K562 (cell line): ENCODE measurements at regions not wholly inside any gene's neighbourhood (a gene's known extent, or its start where the extent isn't known, plus 50 kb on each side); places are given as distances from the start of the nearest gene placed in this dataset.

Source experiments
- ATF7 ChIP-seq: fragments of 450-650 bp; IDR thresholded peaks from 2 replicates; pipeline ENCODE4 v1.7.1; 2014; ENCODE audit warnings: mild to moderate bottlenecking, moderate library complexity
- BCOR ChIP-seq: fragments of 450-650 bp; IDR thresholded peaks from 2 replicates; pipeline ENCODE4 v1.6.1; 2016
- CBFA2T3 ChIP-seq: fragments of 450-650 bp; IDR thresholded peaks from 2 replicates; pipeline ENCODE4 v1.6.1; 2017
- CTBP1 ChIP-seq: fragments of 450-650 bp; IDR thresholded peaks from 2 replicates; pipeline ENCODE4 v1.6.1; 2016; ENCODE audit warnings: borderline replicate concordance
- EHMT2 ChIP-seq: fragments of 450-650 bp; IDR thresholded peaks from 2 replicates; pipeline ENCODE4 v1.6.1; 2018; ENCODE audit warnings: antibody characterized with exemption
- FOXM1 ChIP-seq, 2 experiments: fragments of 450-650 bp in 1 of 2; sonication (generic) in 1 of 2; formaldehyde crosslinking in 1 of 2; IDR thresholded peaks; 2 replicates each; pipeline versions ENCODE4 v1.6.1 to v1.9.0; 2017 to 2022; ENCODE audit warnings: low read depth in 2 of 2, mild to moderate bottlenecking in 2 of 2, missing genetic modification reagents in 1 of 2, moderate library complexity in 1 of 2
- GABPA ChIP-seq: fragments of 200-800 bp; sonication (Bioruptor generic); conservative IDR thresholded peaks from 2 replicates; pipeline ENCODE4 v1.6.1; 2016; ENCODE audit warnings: low read depth, missing genetic modification characterization, missing compliant biosample characterization
- KDM1A ChIP-seq, 2 experiments: fragments of 450-650 bp; IDR thresholded peaks; 2 replicates each; pipeline ENCODE4 v1.6.1; 2016; ENCODE audit warnings: mild to moderate bottlenecking in 2 of 2
- MEIS2 ChIP-seq: fragments of 450-650 bp; IDR thresholded peaks from 2 replicates; pipeline ENCODE4 v1.6.1; 2014; ENCODE audit warnings: mild to moderate bottlenecking; ENCODE audit not compliant: partially characterized antibody
- MTA3 ChIP-seq: fragments of 450-650 bp; formaldehyde crosslinking; IDR thresholded peaks from 2 replicates; pipeline ENCODE4 v1.6.1; 2017; ENCODE audit warnings: mild to moderate bottlenecking, borderline replicate concordance
- PPARD ChIP-seq: fragments of 250-450 bp; sonication (Bioruptor Pico); IDR thresholded peaks from 2 replicates; pipeline ENCODE4 v1.8.0; 2022; ENCODE audit warnings: inconsistent platforms, mild to moderate bottlenecking, moderate library complexity
- SIN3B ChIP-seq: fragments of 450-650 bp; IDR thresholded peaks from 2 replicates; pipeline ENCODE4 v1.6.1; 2017; ENCODE audit warnings: low read depth, mild to moderate bottlenecking, moderate library complexity
- SMAD4 ChIP-seq: fragments of 250-450 bp; sonication (Bioruptor Pico); conservative IDR thresholded peaks from 2 replicates; pipeline ENCODE4 v1.8.0; 2021; ENCODE audit warnings: inconsistent platforms, mild to moderate bottlenecking, moderate library complexity
- SMARCC2 ChIP-seq: fragments of 450-650 bp; IDR thresholded peaks from 2 replicates; pipeline ENCODE4 v1.6.1; 2017; ENCODE audit warnings: antibody characterized with exemption, moderate library complexity, mild to moderate bottlenecking, low read depth
- TEAD4 ChIP-seq, 2 experiments: sonication (generic) in 1 of 2; formaldehyde crosslinking in 1 of 2; IDR thresholded peaks; 2 replicates each; pipeline versions ENCODE4 v1.6.1 to v1.8.0; 2012 to 2022; ENCODE audit warnings: borderline replicate concordance in 1 of 2, inconsistent platforms in 1 of 2, low read length in 1 of 2, mild to moderate bottlenecking in 1 of 2, missing genetic modification reagents in 1 of 2
- ZKSCAN1 ChIP-seq: fragments of 150-350 bp; IDR thresholded peaks from 2 replicates; pipeline ENCODE4 v1.6.1; 2016; ENCODE audit warnings: low read depth, low read length
- TF ChIP-seq, protein P1 (sequence below): fragments of 450-650 bp; IDR thresholded peaks from 2 replicates; pipeline ENCODE4 v1.6.1; 2017; ENCODE audit warnings: antibody characterized with exemption, mild to moderate bottlenecking
- TF ChIP-seq, protein P2 (sequence below): sonication (generic); formaldehyde crosslinking; IDR thresholded peaks from 2 replicates; pipeline ENCODE4 v1.8.0; 2022; ENCODE audit warnings: mild to moderate bottlenecking, missing genetic modification reagents
- TF ChIP-seq, protein P3 (sequence below): fragments of 250-450 bp; sonication (Bioruptor Pico); IDR thresholded peaks from 2 replicates; pipeline ENCODE4 v1.4.0; 2020; ENCODE audit warnings: borderline replicate concordance

DNA sequence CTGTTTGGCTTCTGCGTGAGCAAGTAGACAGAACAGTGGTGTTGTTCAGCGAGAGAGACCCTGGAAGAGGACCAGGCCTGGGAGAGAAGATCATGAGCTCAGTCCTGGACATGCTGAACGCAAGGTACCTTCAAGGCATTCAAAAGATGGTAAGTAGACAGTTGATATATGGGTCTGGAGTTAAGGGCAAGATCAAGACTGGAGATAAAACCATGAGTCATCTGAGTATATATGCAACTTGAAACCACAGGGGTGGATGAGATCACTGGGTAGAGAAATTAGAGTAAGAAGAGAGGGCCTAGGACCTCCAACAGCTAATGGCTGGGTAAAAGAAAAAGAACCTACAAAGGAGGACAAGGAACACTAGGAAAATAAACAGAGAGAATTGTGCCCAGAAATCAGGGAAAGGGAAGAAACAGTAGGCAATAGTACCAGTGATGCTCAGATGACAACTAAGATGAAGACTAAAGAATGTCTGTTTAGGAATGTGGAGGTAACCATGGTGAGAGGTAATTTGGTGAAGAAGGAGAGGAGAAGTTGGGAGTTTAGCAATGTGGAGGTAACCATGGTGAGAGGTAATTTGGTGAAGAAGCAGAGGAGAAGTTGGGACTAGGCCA lies 343.2 kb upstream of the ADAMTS9 start (continued):
- TF ChIP-seq, protein P1, sequence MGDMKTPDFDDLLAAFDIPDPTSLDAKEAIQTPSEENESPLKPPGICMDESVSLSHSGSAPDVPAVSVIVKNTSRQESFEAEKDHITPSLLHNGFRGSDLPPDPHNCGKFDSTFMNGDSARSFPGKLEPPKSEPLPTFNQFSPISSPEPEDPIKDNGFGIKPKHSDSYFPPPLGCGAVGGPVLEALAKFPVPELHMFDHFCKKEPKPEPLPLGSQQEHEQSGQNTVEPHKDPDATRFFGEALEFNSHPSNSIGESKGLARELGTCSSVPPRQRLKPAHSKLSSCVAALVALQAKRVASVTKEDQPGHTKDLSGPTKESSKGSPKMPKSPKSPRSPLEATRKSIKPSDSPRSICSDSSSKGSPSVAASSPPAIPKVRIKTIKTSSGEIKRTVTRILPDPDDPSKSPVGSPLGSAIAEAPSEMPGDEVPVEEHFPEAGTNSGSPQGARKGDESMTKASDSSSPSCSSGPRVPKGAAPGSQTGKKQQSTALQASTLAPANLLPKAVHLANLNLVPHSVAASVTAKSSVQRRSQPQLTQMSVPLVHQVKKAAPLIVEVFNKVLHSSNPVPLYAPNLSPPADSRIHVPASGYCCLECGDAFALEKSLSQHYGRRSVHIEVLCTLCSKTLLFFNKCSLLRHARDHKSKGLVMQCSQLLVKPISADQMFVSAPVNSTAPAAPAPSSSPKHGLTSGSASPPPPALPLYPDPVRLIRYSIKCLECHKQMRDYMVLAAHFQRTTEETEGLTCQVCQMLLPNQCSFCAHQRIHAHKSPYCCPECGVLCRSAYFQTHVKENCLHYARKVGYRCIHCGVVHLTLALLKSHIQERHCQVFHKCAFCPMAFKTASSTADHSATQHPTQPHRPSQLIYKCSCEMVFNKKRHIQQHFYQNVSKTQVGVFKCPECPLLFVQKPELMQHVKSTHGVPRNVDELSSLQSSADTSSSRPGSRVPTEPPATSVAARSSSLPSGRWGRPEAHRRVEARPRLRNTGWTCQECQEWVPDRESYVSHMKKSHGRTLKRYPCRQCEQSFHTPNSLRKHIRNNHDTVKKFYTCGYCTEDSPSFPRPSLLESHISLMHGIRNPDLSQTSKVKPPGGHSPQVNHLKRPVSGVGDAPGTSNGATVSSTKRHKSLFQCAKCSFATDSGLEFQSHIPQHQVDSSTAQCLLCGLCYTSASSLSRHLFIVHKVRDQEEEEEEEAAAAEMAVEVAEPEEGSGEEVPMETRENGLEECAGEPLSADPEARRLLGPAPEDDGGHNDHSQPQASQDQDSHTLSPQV, result peak; percentile 54; the same call in 1 of the 2 replicates
- TF ChIP-seq MTA3 (peak; percentile 50; the same call in 1 of the 2 replicates), ZKSCAN1 (no peak), PPARD (CRISPR knock-in tag) (no peak), TEAD4 (IDR thresholded peaks at IDR 0.05; ENCODE audit: low read length) (peak; percentile 43; the same call in 1 of the 2 replicates), TEAD4 (CRISPR knock-in tag; IDR thresholded peaks at IDR 0.05; ENCODE audit: borderline replicate concordance) (no peak), EHMT2 (peak; percentile 59; the same call in 1 of the 2 replicates), KDM1A (IDR thresholded peaks at IDR 0.05) (peak; percentile 57 to 62; a peak in 2 of 4 replicates), SIN3B (no peak), FOXM1 (IDR thresholded peaks at IDR 0.05; ENCODE audit: low read depth) (0 out of 2 replicates have a peak, but pooled peaks have one; percentile 18), FOXM1 (CRISPR knock-in tag; IDR thresholded peaks at IDR 0.05; ENCODE audit: low read depth) (no peak), GABPA (tag) (no peak), CTBP1 (peak; percentile 79), SMAD4 (CRISPR knock-in tag) (peak; percentile 61; the same call in 1 of the 2 replicates), SMARCC2 (peak; percentile 84), MEIS2 (peak; percentile 98), CBFA2T3 (peak; percentile 57; the same call in 1 of the 2 replicates), BCOR (0 out of 2 replicates have a peak, but pooled peaks have one; percentile 15), ATF7 (peak; percentile 93)
- TF ChIP-seq, protein P2, sequence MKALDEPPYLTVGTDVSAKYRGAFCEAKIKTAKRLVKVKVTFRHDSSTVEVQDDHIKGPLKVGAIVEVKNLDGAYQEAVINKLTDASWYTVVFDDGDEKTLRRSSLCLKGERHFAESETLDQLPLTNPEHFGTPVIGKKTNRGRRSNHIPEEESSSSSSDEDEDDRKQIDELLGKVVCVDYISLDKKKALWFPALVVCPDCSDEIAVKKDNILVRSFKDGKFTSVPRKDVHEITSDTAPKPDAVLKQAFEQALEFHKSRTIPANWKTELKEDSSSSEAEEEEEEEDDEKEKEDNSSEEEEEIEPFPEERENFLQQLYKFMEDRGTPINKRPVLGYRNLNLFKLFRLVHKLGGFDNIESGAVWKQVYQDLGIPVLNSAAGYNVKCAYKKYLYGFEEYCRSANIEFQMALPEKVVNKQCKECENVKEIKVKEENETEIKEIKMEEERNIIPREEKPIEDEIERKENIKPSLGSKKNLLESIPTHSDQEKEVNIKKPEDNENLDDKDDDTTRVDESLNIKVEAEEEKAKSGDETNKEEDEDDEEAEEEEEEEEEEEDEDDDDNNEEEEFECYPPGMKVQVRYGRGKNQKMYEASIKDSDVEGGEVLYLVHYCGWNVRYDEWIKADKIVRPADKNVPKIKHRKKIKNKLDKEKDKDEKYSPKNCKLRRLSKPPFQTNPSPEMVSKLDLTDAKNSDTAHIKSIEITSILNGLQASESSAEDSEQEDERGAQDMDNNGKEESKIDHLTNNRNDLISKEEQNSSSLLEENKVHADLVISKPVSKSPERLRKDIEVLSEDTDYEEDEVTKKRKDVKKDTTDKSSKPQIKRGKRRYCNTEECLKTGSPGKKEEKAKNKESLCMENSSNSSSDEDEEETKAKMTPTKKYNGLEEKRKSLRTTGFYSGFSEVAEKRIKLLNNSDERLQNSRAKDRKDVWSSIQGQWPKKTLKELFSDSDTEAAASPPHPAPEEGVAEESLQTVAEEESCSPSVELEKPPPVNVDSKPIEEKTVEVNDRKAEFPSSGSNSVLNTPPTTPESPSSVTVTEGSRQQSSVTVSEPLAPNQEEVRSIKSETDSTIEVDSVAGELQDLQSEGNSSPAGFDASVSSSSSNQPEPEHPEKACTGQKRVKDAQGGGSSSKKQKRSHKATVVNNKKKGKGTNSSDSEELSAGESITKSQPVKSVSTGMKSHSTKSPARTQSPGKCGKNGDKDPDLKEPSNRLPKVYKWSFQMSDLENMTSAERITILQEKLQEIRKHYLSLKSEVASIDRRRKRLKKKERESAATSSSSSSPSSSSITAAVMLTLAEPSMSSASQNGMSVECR (CRISPR knock-in tag), result no peak
- TF ChIP-seq, protein P3, sequence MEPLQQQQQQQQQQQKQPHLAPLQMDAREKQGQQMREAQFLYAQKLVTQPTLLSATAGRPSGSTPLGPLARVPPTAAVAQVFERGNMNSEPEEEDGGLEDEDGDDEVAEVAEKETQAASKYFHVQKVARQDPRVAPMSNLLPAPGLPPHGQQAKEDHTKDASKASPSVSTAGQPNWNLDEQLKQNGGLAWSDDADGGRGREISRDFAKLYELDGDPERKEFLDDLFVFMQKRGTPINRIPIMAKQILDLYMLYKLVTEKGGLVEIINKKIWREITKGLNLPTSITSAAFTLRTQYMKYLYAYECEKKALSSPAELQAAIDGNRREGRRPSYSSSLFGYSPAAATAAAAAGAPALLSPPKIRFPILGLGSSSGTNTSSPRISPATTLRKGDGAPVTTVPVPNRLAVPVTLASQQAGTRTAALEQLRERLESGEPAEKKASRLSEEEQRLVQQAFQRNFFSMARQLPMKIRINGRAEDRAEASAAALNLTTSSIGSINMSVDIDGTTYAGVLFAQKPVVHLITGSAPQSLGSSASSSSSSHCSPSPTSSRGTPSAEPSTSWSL (CRISPR knock-in tag), result no peak
